CD4-positive, alpha-beta T cell (primary cell): ENCODE measurements at regions not wholly inside any gene's neighbourhood (a gene's known extent, or its start where the extent isn't known, plus 50 kb on each side); places are given as distances from the start of the nearest gene placed in this dataset.

Experiments
- ATAC-seq: fragments of 200-7000 bp; cut with Tn5 transposase; one replicate; pipeline ENCODE4 v1.10.0; 2022; ENCODE audit warnings: mild to moderate bottlenecking; ENCODE audit not compliant: poor library complexity
- CTCF ChIA-PET: fragments of 350-600 bp; sonication (Branson Sonifier 250); formaldehyde crosslinking; loops from one replicate; lab custom pipeline; 2021; ENCODE audit warnings: antibody characterized with exemption, inconsistent platforms; lab: Charles Lee
- POLR2A ChIA-PET: fragments of 350-600 bp; sonication (Branson Sonifier 250); formaldehyde crosslinking; loops from one replicate; lab custom pipeline; 2021; ENCODE audit warnings: antibody characterized with exemption, inconsistent platforms; lab: Charles Lee
- DNase-seq, 14 experiments: peaks; one replicate each; pipeline ENCODE4 v3.0.0-alpha.2; 2013 to 2020; ENCODE audit warnings: mixed read lengths in 2 of 14
- H3K27ac ChIP-seq, 2 donors: one replicate each; pipeline versions ENCODE4 v1.5.1 to v1.7.0; 2013; ENCODE audit warnings: low read length in 2 of 2, low read depth in 1 of 2, mild to moderate bottlenecking in 1 of 2
- H3K27me3 ChIP-seq, 2 experiments: 1 replicate in 1 of 2; 2 replicates in 1 of 2; pipeline versions ENCODE4 v1.6.1 to v1.7.0; 2013; ENCODE audit warnings: low read length in 2 of 2, control low read depth in 1 of 2, mild to moderate bottlenecking in 1 of 2, moderate library complexity in 1 of 2; ENCODE audit not compliant: insufficient read depth in 2 of 2, control insufficient read depth in 1 of 2
- H3K36me3 ChIP-seq: one replicate; pipeline ENCODE4 v1.6.1; 2013; ENCODE audit warnings: low read length, control low read depth; ENCODE audit not compliant: insufficient read depth
- H3K4me1 ChIP-seq: one replicate; pipeline ENCODE4 v1.6.1; 2013; ENCODE audit warnings: low read length, control low read depth; ENCODE audit not compliant: insufficient read depth
- H3K4me3 ChIP-seq: one replicate; pipeline ENCODE4 v1.5.1; 2013; ENCODE audit warnings: mild to moderate bottlenecking, low read length, moderate library complexity
- H3K9me3 ChIP-seq, 2 experiments: 1 replicate in 1 of 2; 2 replicates in 1 of 2; pipeline versions ENCODE4 v1.6.1 to v1.7.0; 2013; ENCODE audit warnings: low read length in 2 of 2, mild to moderate bottlenecking in 2 of 2, control low read depth in 1 of 2, moderate library complexity in 1 of 2; ENCODE audit not compliant: control insufficient read depth in 1 of 2, insufficient read depth in 1 of 2
- H3K27ac Mint-ChIP-seq: one replicate; pipeline ENCODE4 v1.8.0; 2020; ENCODE audit warnings: mixed read lengths
- H3K27me3 Mint-ChIP-seq: one replicate; pipeline ENCODE4 v1.8.0; 2021; ENCODE audit warnings: mixed read lengths
- H3K36me3 Mint-ChIP-seq: one replicate; pipeline ENCODE4 v1.8.0; 2021; ENCODE audit warnings: low read depth, mixed read lengths
- H3K4me1 Mint-ChIP-seq: one replicate; pipeline ENCODE4 v1.8.0; 2021; ENCODE audit warnings: low read depth, mixed read lengths
- H3K4me3 Mint-ChIP-seq: one replicate; pipeline ENCODE4 v1.8.0; 2020; ENCODE audit warnings: mild to moderate bottlenecking, mixed read lengths
- H3K9me3 Mint-ChIP-seq: one replicate; pipeline ENCODE4 v1.8.0; 2020; ENCODE audit warnings: mixed read lengths
- intact Hi-C, 2 experiments: fragments of 100-400 bp; cut with DNase I in 1 of 2; cut with micrococcal nuclease in 1 of 2; formaldehyde crosslinking; loops; one replicate each; pipeline versions ENCODE4 v1.15.1 to v1.9.0; 2023 to 2025; cut with DNase I, micrococcal nuclease
- TF ChIP-seq, protein P1 (sequence below): fragments of 200-600 bp; IDR thresholded peaks from one replicate; pipeline ENCODE4 v1.8.0; 2022; ENCODE audit warnings: antibody characterized with exemption, mild to moderate bottlenecking

DNA sequence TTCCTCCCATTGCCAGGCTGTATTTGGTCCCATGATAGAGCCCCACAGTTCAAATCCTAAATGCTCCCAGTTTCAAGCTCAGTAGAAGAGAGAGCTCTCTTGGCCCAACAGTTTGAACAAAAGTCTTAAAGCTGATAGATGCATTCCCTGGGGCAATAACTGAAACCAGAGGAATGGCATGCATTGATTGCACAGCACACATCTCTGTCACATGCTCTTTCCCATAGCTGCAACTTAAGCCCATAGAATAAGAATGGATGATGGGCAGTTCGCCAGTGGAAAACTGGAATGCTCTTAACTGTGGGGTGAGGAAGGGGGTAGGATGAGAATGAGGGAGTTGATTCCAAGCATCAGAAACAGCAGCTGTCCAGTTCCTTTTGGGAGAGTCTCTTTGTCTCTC is 1942.4 kb upstream of the WWC1 start:
- no peaks in the 10 kb centered on the region for H3K27me3 ChIP-seq
- no peaks in the 10 kb centered on the region for H3K27me3 Mint-ChIP-seq
- ChIA-PET CTCF (no interaction called here), POLR2A (no interaction called here)
- H3K4me3 ChIP-seq: no peak overlapping the region
- TF ChIP-seq, protein P1, sequence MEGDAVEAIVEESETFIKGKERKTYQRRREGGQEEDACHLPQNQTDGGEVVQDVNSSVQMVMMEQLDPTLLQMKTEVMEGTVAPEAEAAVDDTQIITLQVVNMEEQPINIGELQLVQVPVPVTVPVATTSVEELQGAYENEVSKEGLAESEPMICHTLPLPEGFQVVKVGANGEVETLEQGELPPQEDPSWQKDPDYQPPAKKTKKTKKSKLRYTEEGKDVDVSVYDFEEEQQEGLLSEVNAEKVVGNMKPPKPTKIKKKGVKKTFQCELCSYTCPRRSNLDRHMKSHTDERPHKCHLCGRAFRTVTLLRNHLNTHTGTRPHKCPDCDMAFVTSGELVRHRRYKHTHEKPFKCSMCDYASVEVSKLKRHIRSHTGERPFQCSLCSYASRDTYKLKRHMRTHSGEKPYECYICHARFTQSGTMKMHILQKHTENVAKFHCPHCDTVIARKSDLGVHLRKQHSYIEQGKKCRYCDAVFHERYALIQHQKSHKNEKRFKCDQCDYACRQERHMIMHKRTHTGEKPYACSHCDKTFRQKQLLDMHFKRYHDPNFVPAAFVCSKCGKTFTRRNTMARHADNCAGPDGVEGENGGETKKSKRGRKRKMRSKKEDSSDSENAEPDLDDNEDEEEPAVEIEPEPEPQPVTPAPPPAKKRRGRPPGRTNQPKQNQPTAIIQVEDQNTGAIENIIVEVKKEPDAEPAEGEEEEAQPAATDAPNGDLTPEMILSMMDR: no peak
- H3K36me3 ChIP-seq: no peaks in the 10 kb centered on the region
- DNase-seq (no peak), ATAC-seq (no peak)
- intact Hi-C loops: no loop called here
- H3K27ac ChIP-seq: no peak overlapping the region
- no peak overlapping the region for H3K4me3 Mint-ChIP-seq
- no peaks in the 10 kb centered on the region for H3K4me1 Mint-ChIP-seq
- H3K36me3 Mint-ChIP-seq: no peaks in the 10 kb centered on the region
- H3K9me3 ChIP-seq: peaks cover 0 to 5% of the 10 kb centered on the region in 2 experiments
- no peak overlapping the region for H3K27ac Mint-ChIP-seq
- peaks cover 11% of the 10 kb centered on the region for H3K9me3 Mint-ChIP-seq
- H3K4me1 ChIP-seq: no peaks in the 10 kb centered on the region

DNA sequence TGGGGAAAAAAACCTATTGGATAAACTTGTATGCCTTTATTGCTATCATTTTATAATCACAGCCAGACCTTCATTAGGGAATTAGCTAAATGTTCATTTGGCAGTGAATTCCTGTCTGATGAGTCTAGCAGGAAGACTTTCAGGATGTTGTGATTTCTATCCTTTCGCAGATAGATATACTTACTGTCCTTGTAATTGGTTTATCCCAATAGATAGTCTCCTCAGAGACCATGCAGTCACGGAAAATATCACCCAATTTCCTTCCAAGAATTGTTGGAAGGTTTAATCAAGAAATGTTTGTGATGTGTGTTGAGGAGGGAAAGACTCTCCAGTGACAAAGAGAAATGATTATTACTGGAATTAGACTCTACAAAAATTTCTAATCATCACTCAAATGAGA is 1937.9 kb upstream of the WWC1 start:
- Mint-ChIP-seq H3K27me3 (no peaks in the 10 kb centered on the region), H3K4me3 (no peak overlapping the region), H3K36me3 (no peaks in the 10 kb centered on the region), H3K4me1 (no peaks in the 10 kb centered on the region), H3K9me3 (peaks cover 22% of the 10 kb centered on the region), H3K27ac (no peak overlapping the region)
- Histone ChIP-seq H3K27ac (no peak overlapping the region), H3K36me3 (no peaks in the 10 kb centered on the region), H3K4me1 (no peaks in the 10 kb centered on the region), H3K9me3 (peaks cover 0 to 13% of the 10 kb centered on the region in 2 experiments), H3K4me3 (no peak overlapping the region), H3K27me3 (no peaks in the 10 kb centered on the region)
- no peak for ATAC-seq
- TF ChIP-seq, protein P1: no peak
- DNase-seq: no peak
- CTCF ChIA-PET: no interaction called here
- intact Hi-C loops: no loop called here
- POLR2A ChIA-PET: no interaction called here

DNA sequence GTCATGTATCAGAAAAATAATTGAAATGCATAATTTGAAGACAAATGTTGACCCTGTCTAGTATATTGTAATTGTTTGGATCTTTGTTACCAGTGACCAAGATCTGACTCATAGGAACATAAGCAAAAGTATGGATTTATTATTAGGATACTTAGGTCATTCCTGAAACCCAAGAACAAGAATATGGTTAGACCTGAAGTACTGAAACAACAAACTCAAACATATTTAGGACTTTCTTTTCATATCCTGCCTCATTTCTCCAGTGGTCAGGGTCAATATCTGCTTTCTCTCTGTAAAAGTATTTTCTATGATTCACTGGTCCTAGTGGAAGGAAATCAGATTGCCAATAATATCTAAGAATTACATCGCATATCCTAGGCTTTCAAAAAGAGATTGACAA is 1937.1 kb upstream of the WWC1 start:
- Histone ChIP-seq H3K36me3 (no peaks in the 10 kb centered on the region), H3K9me3 (peaks cover 0 to 16% of the 10 kb centered on the region in 2 experiments), H3K27me3 (no peaks in the 10 kb centered on the region), H3K4me3 (no peak overlapping the region), H3K4me1 (no peaks in the 10 kb centered on the region), H3K27ac (no peak overlapping the region)
- intact Hi-C loops: no loop called here
- CTCF ChIA-PET: no interaction called here
- Mint-ChIP-seq H3K27me3 (no peaks in the 10 kb centered on the region), H3K9me3 (peaks cover 22% of the 10 kb centered on the region), H3K27ac (no peak overlapping the region), H3K4me1 (no peaks in the 10 kb centered on the region), H3K36me3 (no peaks in the 10 kb centered on the region), H3K4me3 (no peak overlapping the region)
- POLR2A ChIA-PET: no interaction called here
- DNase-seq (no peak), ATAC-seq (no peak)
- TF ChIP-seq, protein P1: no peak
